ENCODE measurements at regions not wholly inside any gene's neighbourhood (a gene's known extent, or its start where the extent isn't known, plus 50 kb on each side); places are given as distances from the start of the nearest gene placed in this dataset.

GRCh38 chr2:147688242-147688641 lies 156.6 kb upstream of the ACVR2A start:
- no peak for TF ChIP-seq POLR2AphosphoS5 (IDR thresholded peaks at IDR 0.05)
- no peak for TF ChIP-seq CTCF (IDR thresholded peaks at IDR 0.05)

Measured in sigmoid colon (tissue), 4 donors.